NK-92 (cell line): ENCODE measurements at regions not wholly inside any gene's neighbourhood (a gene's known extent, or its start where the extent isn't known, plus 50 kb on each side); places are given as distances from the start of the nearest gene placed in this dataset.
"Not testable (repeated sequence)": the region's sequence is repeated elsewhere in the genome, so short reads cannot be mapped to it uniquely, and the experiment has no call there.

Experiments
- DNase-seq: peaks from one replicate; lab custom pipeline; 2025; ENCODE audit not compliant: unreplicated experiment; lab: John Stamatoyannopoulos, UW

DNA sequence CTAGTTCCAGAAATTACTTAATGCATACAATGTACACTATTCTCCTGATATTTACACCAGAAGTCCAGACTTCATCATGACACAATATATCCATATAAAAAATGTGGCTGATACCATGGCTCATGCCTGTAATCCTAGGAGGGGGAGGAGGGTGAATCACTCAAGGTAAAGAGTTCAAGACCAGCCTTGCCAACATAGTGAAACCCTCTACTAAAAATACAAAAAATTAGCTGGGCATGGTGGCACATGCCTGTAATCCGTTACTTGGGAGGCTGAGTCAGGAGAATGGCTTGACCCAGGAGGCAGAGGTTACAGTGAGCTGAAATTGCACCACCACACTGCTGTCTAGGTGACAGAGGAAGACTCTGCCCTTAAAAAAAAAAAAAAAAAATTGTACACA lies 192.5 kb upstream of the HSFY2 start:
- DNase-seq, result no peak

- DNase-seq, result no peak
These were observed 185.3 kb upstream of the HSFY2 start for GRCh38 chrY:18958846-18959245.

DNA sequence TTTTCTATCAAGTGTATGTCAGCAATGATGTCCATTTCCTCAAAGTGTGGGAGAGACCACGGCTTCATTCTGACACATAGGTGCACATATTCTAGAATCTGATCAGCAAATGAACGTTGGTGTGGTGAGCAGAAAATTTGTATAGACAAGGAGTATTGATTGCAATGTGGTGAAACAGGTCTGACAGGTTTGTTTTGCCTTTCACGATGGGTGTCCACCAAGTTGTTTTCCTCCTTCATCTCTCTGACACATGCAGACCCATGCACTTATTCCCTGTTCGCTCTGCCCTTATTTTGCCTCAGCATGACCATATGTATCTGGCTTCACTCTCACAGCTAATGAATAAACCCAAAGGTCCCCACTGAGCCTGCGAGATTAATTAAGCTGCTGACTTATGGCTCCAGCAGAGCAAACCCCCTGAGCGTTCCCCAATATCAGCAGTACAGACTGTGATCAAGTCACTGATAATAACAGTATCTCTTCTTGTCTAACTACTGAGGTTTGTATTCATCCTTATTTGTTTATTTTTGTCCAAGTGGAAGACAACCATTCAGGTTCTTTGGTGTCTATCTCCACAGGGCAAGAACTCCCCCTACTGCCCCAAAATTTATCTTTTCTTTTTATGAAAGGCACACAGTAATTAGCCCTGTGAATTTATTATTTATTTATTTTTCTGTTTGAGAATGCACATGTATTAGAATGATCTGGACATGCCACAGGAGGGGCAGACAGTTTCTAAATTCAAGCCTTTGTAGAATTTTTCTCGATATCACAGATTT lies 178.3 kb upstream of the HSFY2 start:
- DNase-seq, result no peak

DNA sequence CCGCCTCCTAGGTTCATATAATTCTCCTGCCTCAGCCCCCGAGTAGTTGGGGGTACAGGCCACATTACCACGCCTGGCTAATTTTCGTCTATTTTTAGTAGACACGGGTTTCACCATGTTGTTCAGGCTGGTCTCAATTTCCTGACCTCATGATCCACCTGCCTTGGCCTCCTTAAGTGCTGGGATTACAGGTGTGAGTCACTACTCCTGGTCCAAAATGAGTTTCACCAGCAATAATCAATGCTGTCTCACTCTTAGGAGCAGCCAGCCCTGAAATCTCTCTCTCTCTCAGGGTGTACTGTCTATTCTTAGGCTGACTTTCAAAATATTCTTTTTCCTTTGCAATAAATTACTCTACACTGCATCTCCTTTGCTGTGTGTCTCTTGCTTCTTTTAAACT lies 177.5 kb upstream of the HSFY2 start:
- no peak for DNase-seq

DNA sequence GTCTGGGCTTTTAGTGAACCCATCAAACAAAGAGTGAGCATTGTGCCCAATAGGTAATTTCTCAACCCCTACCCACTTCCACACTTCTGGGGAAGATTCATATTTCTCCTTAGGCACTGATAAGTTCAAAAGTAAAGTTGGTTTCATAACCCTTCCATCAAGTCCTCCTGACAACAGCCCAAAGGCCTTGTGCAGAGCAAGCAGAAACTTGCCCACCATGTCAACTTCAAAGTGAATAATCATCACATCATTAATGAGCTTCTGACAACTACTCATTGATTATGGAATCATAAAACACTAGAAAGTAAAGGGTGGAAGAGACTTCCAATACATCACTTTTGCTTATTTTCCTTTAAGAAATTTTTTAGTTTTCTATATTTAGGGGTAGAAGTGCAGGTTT lies 163.3 kb upstream of the HSFY2 start:
- no peak for DNase-seq

DNA sequence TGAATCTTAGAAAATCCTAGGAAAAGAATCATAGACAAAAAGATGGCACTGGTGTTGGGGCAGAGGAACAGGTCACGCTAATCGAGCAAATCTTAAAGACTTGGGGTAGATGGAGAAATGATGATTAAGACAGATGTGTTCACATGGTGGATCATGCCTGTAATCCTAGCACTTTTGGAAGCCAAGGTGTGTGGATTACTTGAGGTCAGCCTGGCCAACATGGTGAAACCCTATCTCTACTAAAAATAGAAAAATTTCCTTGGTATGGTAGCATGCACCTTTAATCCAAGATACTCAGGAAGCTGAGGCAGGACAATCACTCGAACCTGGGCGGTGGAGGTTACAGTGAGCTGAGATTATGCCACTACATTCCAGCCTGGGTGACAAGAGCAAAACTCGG lies 145.7 kb upstream of the HSFY2 start:
- DNase-seq, result no peak

DNA sequence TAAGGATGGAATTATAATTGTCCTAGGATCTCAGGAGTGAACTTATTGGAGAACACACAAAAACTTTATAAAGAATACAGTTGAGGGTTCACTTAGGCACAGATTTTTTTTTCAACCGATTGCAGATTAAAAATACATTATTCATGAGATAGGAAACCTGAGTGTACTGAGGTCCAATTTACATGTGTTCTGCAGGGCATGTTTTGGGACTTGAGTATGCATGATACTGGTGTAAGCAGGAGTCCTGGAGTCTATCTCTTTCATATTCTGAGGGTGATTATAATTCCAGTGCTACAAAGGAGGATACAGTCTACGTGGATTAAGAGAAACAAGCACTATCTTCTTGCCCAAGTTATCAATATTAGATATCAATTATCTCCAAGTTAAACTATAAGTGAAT lies 139.3 kb upstream of the HSFY2 start:
- DNase-seq, result no peak

GRCh38 chrY:18909846-18910245 lies 136.3 kb upstream of the HSFY2 start:
- DNase-seq, result no peak

DNA sequence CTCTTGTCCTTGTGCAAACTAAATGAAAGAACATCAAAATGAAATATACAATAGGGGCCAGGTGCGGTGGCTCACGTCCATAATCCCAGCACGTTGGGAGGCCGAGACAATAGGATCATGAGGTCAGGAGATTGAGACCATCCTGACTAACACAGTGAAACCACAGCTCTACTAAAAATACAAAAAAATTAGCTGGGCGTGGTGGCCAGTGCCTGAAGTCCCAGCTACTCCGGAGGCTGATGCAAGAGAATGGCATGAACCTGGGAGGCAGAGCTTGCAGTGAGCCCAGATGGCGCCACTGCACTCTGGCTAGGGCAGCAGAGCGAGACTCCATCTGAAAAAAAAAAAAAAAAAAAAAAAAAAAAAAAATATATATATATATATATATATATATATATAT lies 132.7 kb upstream of the HSFY2 start:
- not testable (repeated sequence) for DNase-seq

- DNase-seq, result no peak
These were observed 130.8 kb upstream of the HSFY2 start for GRCh38 chrY:18904296-18904695.

- DNase-seq, result no peak
These were observed 118.5 kb upstream of the HSFY2 start for GRCh38 chrY:18891994-18892393.

DNA sequence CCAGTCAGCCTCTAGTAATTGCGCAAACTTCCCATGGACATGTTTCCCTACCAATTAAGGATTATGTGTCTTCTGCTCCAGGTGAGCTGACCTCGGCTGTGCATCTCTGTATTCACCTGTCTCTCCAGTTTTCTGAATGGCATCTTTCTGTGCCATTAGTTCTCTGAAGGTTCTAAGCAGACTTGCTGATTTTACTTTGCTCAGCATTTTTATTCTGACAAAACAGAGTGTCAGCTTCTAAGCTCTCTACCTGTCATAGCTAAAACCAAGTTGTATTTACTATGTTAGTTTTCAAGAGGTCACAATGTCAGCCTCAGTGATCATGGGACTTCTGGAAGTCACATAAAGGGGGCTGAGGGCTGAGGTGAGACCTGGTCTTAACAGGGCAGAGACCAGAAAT lies 116.0 kb upstream of the HSFY2 start:
- no peak for DNase-seq

GRCh38 chrY:18884748-18885147 lies 111.2 kb upstream of the HSFY2 start:
- no peak for DNase-seq

GRCh38 chrY:18869145-18869544 lies 95.6 kb upstream of the HSFY2 start:
- DNase-seq, result not testable (repeated sequence)

DNA sequence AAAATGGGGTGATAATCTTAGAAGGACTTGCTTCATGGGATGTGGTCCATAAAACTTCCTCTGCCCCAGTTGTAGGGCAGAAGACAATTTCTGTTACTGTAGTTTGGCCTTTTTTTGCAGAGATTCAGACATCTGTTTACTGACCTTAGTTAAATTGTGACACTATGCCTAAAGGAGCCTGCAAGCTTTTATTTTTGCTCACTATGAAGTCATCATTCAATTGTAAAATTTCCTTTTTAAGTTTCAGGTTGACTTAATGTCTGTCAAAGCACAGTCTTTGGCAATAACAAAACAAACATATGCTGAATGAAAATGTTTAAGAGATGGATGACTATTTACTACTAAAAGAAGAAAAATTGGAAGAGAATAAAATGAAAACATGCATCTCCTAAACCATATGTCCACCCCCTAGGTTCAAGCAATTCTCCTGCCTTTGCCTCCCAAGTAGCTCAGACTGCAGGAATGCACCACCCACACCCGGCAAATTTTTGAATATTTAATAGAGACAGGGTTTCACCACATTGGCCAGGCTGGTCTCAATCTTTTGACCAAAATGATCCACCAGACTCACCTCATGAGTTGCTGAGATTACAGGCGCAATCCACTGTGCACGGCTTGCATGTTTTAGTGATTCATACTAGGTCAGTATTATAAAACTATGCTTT lies 93.5 kb upstream of the HSFY2 start:
- not testable (repeated sequence) for DNase-seq

GRCh38 chrY:18860856-18861255 lies 87.3 kb upstream of the HSFY2 start:
- not testable (repeated sequence) for DNase-seq

- not testable (repeated sequence) for DNase-seq
These were observed 85.1 kb upstream of the HSFY2 start for GRCh38 chrY:18858484-18859191.

- not testable (repeated sequence) for DNase-seq
These were observed 81.6 kb upstream of the HSFY2 start for GRCh38 chrY:18855184-18855583.

- not testable (repeated sequence) for DNase-seq
These were observed 79.8 kb upstream of the HSFY2 start for GRCh38 chrY:18853323-18853722.

- not testable (repeated sequence) for DNase-seq
These were observed 63.1 kb upstream of the HSFY2 start for GRCh38 chrY:18836643-18837042.
